ENCODE measurements at regions not wholly inside any gene's neighbourhood (a gene's known extent, or its start where the extent isn't known, plus 50 kb on each side); places are given as distances from the start of the nearest gene placed in this dataset.
"Not testable (repeated sequence)": the region's sequence is repeated elsewhere in the genome, so short reads cannot be mapped to it uniquely, and the experiment has no call there.

DNA sequence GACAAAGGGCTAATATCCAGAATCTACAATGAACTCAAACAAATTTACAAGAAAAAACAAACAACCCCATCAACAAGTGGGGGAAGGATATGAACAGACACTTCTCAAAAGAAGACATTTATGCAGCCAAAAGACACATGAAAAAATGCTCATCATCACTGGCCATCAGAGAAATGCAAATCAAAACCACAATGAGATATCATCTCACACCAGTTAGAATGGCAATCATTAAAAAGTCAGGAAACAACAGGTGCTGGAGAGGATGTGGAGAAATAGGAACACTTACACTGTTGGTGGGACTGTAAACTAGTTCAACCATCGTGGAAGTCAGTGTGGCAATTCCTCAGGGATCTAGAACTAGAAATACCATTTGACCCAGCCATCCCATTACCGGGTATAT is 98.9 kb upstream of the WDR44 start:
- TF ChIP-seq, protein P1, sequence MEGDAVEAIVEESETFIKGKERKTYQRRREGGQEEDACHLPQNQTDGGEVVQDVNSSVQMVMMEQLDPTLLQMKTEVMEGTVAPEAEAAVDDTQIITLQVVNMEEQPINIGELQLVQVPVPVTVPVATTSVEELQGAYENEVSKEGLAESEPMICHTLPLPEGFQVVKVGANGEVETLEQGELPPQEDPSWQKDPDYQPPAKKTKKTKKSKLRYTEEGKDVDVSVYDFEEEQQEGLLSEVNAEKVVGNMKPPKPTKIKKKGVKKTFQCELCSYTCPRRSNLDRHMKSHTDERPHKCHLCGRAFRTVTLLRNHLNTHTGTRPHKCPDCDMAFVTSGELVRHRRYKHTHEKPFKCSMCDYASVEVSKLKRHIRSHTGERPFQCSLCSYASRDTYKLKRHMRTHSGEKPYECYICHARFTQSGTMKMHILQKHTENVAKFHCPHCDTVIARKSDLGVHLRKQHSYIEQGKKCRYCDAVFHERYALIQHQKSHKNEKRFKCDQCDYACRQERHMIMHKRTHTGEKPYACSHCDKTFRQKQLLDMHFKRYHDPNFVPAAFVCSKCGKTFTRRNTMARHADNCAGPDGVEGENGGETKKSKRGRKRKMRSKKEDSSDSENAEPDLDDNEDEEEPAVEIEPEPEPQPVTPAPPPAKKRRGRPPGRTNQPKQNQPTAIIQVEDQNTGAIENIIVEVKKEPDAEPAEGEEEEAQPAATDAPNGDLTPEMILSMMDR (IDR thresholded peaks at IDR 0.05) = not testable (repeated sequence)
- not testable (repeated sequence) for TF ChIP-seq POLR2A, POLR2AphosphoS5, EP300 (IDR thresholded peaks at IDR 0.05)
